Panc1 (cell line): ENCODE measurements at regions not wholly inside any gene's neighbourhood (a gene's known extent, or its start where the extent isn't known, plus 50 kb on each side); places are given as distances from the start of the nearest gene placed in this dataset.

Source experiments
- ATAC-seq: fragments of 200-7000 bp; cut with Tn5 transposase; 2 replicates; pipeline ENCODE4 v1.9.1; 2020; ENCODE audit warnings: mild to moderate bottlenecking, moderate library complexity
- BruUV-seq: library from RNA; stranded (reverse); fragments of 400-500 nt; replicated peaks from 2 replicates; lab custom pipeline; 2021; lab: Mats Ljungman, UMichigan
- CTCF ChIA-PET: fragments of 300-600 bp; sonication (Branson Sonifier 250); formaldehyde crosslinking; loops from one replicate; lab custom pipeline; 2022; ENCODE audit warnings: antibody characterized with exemption; lab: Charles Lee
- POLR2A ChIA-PET: fragments of 300-600 bp; sonication (Branson Sonifier 250); formaldehyde crosslinking; loops from one replicate; lab custom pipeline; 2022; ENCODE audit warnings: antibody characterized with exemption; lab: Charles Lee
- DNase-seq: peaks from one replicate; pipeline ENCODE4 v3.0.0-alpha.2; 2010; ENCODE audit warnings: low read depth, low spot score
- H3K27ac ChIP-seq: 2 replicates; pipeline ENCODE4 v1.5.1; 2011; ENCODE audit warnings: mild to moderate bottlenecking, low read length, inconsistent platforms
- H3K27me3 ChIP-seq: fragments of 200-500 bp; sonication (Bioruptor generic); 2 replicates; pipeline ENCODE4 v1.6.0; 2014; ENCODE audit warnings: low read length, inconsistent platforms; ENCODE audit not compliant: control insufficient read depth, insufficient read depth
- H3K36me3 ChIP-seq: fragments of 200-500 bp; sonication (Bioruptor generic); 2 replicates; pipeline ENCODE4 v1.5.1; 2014; ENCODE audit warnings: inconsistent platforms, mild to moderate bottlenecking, low read length, moderate library complexity; ENCODE audit not compliant: control insufficient read depth, insufficient read depth
- H3K4me1 ChIP-seq: 2 replicates; pipeline ENCODE4 v1.5.1; 2011; ENCODE audit warnings: inconsistent platforms, mild to moderate bottlenecking, low read length, moderate library complexity; ENCODE audit not compliant: control insufficient read depth, insufficient read depth
- H3K4me3 ChIP-seq, 2 experiments: 2 replicates each; pipeline ENCODE4 v1.5.1; 2011 to 2012; ENCODE audit warnings: low read depth in 2 of 2, low read length in 2 of 2, mild to moderate bottlenecking in 2 of 2, inconsistent platforms in 1 of 2, moderate library complexity in 1 of 2
- H3K9me3 ChIP-seq: fragments of 200-500 bp; sonication (Bioruptor generic); 2 replicates; pipeline ENCODE4 v1.5.1; 2014; ENCODE audit warnings: low read depth, mild to moderate bottlenecking, inconsistent platforms, low read length, moderate library complexity; ENCODE audit not compliant: control insufficient read depth, insufficient read depth
- POLR2AphosphoS5 ChIP-seq: IDR thresholded peaks from 2 replicates; pipeline ENCODE4 v1.6.1; 2012; ENCODE audit warnings: mild to moderate bottlenecking, low read depth, low read length, moderate library complexity
- REST ChIP-seq, 2 experiments: IDR thresholded peaks; 2 replicates each; pipeline ENCODE4 v1.6.1; 2011 to 2012; ENCODE audit warnings: low read depth in 2 of 2, control low read depth in 1 of 2, low read length in 1 of 2, mild to moderate bottlenecking in 1 of 2, moderate library complexity in 1 of 2; ENCODE audit not compliant: insufficient read depth in 1 of 2
- SIN3A ChIP-seq: IDR thresholded peaks from 2 replicates; pipeline ENCODE4 v1.6.1; 2012; ENCODE audit warnings: low read depth, mild to moderate bottlenecking, low read length, moderate library complexity, borderline replicate concordance; ENCODE audit not compliant: insufficient read depth
- TCF7L2 ChIP-seq: IDR thresholded peaks from 2 replicates; pipeline ENCODE4 v1.6.1; 2011; ENCODE audit warnings: mild to moderate bottlenecking, low read depth, low read length, inconsistent platforms
- in situ Hi-C: cut with HindIII; loops from 2 replicates; pipeline ENCODE4 v1.10.0; 2016; ENCODE audit warnings: low sequenced_read_pairs, low pct_unique_long_range_greater_than_20kb
- intact Hi-C: fragments of 100-400 bp; cut with micrococcal nuclease; formaldehyde crosslinking; loops from one replicate; pipeline ENCODE4 v1.10.0; 2022; ENCODE audit not compliant: unreplicated experiment
- TF ChIP-seq, protein P1 (sequence below): fragments of 450-650 bp; IDR thresholded peaks from 2 replicates; pipeline ENCODE4 v1.5.1; 2017; ENCODE audit warnings: mild to moderate bottlenecking

DNA sequence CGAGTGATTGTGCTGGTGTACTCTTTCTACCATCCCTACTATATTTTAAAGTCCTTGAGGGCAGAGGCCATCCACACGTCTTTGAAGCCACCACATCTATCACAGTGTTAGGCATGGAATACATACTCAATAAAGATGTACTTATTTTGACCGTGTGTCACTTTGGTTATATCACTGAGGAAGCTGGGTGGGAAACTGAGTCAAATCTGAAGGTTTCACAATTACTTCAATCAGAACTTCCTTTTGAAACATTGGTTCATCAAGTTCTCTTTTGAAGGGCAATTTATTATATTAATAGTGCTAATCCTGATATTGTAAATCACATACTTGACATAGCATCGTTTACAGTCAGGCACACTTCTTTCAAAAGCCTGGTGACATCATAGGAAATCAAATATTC, 53.3 kb upstream of the ATP1B1 start:
- no TSS peak for BruUV-seq
- no peak for ATAC-seq
- ChIA-PET POLR2A (no interaction called here), CTCF (no interaction called here)
- Histone ChIP-seq H3K9me3 (no peaks in the 10 kb centered on the region), H3K36me3 (no peaks in the 10 kb centered on the region), H3K4me3 (no peak overlapping the region), H3K4me1 (no peaks in the 10 kb centered on the region), H3K27ac (no peak overlapping the region), H3K27me3 (no peaks in the 10 kb centered on the region)
- TF ChIP-seq, protein P1, sequence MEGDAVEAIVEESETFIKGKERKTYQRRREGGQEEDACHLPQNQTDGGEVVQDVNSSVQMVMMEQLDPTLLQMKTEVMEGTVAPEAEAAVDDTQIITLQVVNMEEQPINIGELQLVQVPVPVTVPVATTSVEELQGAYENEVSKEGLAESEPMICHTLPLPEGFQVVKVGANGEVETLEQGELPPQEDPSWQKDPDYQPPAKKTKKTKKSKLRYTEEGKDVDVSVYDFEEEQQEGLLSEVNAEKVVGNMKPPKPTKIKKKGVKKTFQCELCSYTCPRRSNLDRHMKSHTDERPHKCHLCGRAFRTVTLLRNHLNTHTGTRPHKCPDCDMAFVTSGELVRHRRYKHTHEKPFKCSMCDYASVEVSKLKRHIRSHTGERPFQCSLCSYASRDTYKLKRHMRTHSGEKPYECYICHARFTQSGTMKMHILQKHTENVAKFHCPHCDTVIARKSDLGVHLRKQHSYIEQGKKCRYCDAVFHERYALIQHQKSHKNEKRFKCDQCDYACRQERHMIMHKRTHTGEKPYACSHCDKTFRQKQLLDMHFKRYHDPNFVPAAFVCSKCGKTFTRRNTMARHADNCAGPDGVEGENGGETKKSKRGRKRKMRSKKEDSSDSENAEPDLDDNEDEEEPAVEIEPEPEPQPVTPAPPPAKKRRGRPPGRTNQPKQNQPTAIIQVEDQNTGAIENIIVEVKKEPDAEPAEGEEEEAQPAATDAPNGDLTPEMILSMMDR: no peak
- TF ChIP-seq REST (IDR thresholded peaks at IDR 0.05; ENCODE audit: insufficient read depth in 1 of 2, low read depth in 2 of 2, low read length in 1 of 2) (no peak), SIN3A (no peak), TCF7L2 (no peak), POLR2AphosphoS5 (no peak)
- no peak for DNase-seq
- in situ Hi-C loops: no loop called here
- intact Hi-C loops: no loop called here
